CD4-positive, alpha-beta T cell treated with Interleukin-1 beta for 1 hour (primary cell): ENCODE measurements at regions not wholly inside any gene's neighbourhood (a gene's known extent, or its start where the extent isn't known, plus 50 kb on each side); places are given as distances from the start of the nearest gene placed in this dataset.

ENCODE experiments used
- DNase-seq, 2 donors: peaks; one replicate each; pipeline ENCODE4 v3.0.0-alpha.2; 2020 to 2022

DNA sequence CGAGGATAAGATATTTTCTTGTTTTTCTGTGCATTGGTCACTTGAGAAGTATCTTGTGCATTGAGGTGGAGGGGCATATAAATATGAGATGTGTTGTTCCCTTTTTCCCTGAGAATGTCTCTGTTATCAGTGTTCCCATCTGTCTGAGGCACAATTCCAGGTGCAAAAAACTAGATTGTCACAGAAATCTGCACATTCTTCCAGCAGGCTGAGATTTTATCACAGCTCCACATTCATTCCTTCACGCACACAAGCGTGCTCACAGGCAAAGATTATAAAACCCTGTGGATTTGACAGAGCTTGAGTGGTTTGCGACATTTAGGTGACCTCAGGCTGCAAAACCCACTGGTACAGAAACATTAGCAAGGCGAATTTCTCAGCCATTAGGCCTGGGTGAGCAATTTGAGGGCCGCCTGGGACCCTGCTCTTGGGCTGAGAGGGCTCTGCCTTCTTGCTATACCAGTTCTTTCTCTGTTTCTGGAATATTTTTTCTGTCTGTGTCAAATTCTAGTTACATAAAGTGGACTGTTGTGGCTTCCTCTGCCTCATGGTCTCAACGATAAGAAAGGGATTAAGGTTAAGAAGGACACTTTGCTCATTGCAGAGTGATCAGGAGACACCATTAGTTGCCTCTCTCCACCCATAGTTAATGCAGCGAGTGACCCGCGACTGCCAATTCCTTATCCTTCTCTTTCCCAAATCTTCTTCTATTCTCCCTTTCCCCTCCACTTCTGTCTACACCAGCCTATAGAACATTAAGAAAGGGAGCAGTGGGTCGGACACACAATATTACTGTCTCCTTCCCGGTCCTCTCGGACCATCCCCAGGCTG is 86.7 kb upstream of the C1QTNF7 start:
- DNase-seq: no peak

DNA sequence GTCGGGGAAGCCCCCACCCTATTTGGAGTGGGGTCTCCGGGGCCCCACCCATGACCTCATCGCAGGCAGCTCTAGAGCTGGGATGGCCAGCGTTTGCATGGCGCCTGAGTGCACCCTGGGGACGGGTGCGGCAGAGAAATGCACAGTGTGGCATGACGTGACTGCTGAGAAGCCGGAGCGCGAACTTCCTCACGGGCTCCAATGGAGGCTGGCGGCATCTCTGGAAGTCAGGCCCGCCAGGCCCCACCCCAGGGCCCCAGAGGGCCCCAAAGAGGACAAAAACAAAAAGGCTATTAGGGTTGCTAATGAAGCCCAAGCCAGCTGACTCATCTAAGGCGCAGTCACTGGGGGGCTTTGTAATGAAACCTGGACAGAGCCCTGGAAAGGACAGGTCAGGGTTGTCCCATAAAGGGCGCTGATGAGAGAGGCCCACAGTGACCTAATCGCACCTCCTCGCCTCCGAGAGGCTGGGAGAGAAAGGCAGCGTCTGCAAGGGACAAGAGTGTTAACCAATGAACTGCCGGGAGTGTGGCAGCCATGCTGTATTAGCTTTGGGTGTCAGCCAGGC is 86.0 kb upstream of the C1QTNF7 start:
- no peak for DNase-seq

DNA sequence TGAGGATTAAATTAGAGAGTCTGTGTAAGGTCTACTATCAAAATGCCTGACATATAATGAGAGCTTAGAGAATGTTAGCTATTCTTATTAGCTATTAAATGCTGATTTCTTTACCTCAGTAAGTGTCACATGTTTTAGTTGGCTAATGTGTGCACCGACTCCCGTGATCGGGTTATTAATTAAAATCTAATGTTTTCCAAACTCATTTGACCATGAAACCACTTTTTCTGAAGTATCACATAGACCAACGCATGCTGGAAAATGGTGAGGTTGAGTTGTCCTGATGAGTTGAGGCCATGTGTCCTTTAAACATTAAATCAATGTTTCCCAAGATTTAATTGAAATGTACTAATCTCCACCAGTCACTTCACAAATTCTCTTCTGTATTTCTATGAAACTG is 84.8 kb upstream of the C1QTNF7 start:
- DNase-seq: no peak

GRCh38 chr4:15343581-15343980 is 84.3 kb upstream of the C1QTNF7 start:
- DNase-seq: no peak

GRCh38 chr4:15344041-15344440 is 83.8 kb upstream of the C1QTNF7 start:
- DNase-seq: no peak

GRCh38 chr4:15345134-15345533 is 82.7 kb upstream of the C1QTNF7 start:
- no peak for DNase-seq

GRCh38 chr4:15348236-15348635 is 79.6 kb upstream of the C1QTNF7 start:
- no peak for DNase-seq

GRCh38 chr4:15348695-15349094 is 79.1 kb upstream of the C1QTNF7 start:
- DNase-seq: no peak

GRCh38 chr4:15349531-15349935 is 78.3 kb upstream of the C1QTNF7 start:
- no peak for DNase-seq

GRCh38 chr4:15349965-15350364 is 77.9 kb upstream of the C1QTNF7 start:
- DNase-seq: no peak

DNA sequence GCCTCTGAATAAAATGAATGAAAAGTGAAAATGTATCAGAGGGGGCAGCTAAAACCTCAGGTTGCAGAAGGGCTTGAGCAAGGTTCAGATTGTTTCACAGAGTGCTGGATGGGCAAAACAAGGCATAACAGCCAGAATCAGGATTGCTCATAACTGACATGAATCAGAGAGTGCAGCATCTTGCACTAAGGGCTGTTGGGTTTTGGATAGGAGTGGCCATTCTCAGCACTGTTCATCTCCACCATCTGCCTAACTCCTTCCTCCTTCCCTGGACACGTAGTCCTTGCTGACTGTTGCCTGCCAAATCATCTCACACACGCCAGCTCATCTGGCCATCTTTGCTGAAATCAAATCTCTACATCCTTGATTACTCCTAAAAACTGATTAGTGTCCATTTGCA is 75.3 kb upstream of the C1QTNF7 start:
- no peak for DNase-seq

DNA sequence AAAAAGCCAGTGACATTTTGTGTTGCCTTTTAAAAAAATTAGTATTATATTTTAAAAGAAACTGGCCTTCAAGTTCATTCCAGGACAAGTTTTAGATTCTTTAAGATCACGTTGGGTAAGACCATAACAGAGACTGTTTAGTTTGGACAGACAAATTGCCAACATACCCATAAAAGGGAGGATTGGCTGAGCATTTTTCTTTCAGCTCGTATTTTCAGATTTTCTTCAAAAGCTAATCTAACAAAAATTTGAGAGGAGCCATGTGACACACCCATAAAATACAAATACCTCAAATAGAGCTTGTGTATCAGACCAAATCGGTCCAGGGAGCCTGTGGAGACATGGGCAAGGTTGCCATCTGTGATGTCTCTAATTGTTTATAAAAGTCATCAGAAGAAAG is 74.6 kb upstream of the C1QTNF7 start:
- no peak for DNase-seq

DNA sequence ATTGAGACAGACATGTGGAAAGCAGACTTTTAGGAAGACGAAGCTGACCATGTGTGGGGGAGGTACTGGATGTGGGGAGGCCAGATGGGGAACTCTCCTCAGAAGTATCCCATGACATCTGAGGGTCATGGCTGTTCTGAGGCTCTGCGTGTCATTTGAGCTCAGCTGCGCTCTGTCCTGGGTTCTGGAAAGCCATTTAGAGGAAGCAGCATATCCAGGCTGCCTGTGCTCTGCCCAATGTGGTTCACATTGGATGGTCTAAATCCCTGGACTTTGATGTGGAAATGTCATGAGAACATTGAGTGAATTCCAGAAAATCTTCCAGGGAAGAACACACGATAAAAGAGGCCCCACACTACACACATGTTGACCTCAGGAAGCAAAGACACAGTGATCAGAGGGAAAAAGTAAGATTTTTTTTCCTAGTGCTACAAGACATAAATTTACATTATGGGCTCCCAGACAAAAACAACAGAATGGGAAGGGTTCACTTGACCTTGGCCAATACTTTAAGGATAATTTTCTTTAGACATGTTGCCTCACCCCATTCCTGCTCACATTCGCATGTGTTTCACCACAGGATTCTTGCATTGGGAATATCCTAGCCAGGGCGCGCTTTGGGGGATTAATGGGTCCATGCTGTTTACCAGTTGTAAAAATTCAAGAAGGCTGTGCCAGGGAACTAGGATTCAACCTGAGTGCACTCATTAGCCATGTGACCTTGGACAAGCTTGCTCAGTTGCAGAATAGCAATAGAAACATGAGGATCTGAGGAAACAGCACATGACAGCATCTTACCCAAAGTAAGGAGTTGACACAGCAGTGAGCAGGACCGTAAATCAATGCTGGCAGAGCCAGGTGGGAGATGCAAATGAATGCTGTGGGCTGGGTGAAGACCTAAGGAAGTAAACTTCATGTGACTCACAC is 73.2 kb upstream of the C1QTNF7 start:
- no peak for DNase-seq

DNA sequence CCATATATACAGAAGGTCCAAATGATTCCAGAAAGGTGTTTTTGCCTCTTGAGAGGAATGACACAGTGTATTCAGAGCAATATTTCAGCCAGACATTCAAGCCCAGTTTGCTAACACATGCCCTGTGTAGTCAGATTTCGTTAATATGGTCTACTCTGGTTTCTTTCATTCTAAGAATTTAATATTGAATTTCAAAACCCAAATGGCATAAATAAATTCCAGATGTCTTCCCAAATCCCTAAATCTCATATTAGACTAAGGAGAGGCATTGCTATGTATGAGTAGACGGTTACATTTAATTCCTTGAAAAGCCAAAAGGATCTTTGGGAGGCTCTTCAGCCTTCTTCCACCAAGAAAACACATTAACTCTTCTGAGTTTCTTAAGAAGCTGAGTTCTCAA is 66.3 kb upstream of the C1QTNF7 start:
- no peak for DNase-seq

- DNase-seq: no peak
These were observed 65.3 kb upstream of the C1QTNF7 start for GRCh38 chr4:15362541-15362940.

- DNase-seq: no peak
These were observed 63.6 kb upstream of the C1QTNF7 start for GRCh38 chr4:15364183-15364582.

GRCh38 chr4:15365641-15366040 is 62.2 kb upstream of the C1QTNF7 start:
- DNase-seq: no peak

DNA sequence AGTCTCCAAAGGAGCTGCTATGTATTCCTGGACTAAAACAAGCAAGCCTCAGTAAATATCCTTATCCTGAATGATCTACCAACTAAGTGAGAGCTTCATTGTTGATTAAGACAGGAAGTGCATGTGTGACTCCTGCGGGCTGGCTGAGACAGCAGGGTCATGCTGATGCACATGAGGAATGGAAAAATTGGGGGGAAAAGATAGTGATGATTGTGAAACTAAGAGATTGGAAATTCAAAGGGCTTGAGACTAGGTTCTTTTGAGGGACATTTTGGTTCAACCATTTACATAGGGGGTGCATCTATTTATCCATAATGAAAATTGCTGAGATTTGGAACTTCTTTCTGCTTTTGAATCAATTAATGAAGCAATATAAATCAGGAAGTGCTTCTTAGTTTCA is 61.1 kb upstream of the C1QTNF7 start:
- DNase-seq: no peak

DNA sequence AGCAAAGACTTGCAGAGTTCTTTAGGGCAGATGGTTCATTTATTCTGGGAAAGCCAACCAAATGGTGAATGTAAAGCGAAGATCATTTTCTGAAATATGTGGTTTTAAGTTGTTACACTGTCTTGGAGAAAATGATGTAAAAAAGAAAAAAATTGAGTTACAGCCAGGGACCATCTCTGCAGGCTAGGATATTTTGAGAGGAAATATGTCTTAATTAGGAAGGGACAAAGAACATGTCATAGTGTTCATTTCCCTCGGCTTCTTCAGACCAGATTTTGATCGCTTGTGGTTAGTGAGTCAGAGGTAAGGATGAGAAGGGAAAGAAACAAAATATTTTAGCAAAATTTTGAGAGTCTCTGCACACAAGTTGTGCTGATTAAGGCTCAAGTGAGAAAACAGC is 59.0 kb upstream of the C1QTNF7 start:
- DNase-seq: no peak

DNA sequence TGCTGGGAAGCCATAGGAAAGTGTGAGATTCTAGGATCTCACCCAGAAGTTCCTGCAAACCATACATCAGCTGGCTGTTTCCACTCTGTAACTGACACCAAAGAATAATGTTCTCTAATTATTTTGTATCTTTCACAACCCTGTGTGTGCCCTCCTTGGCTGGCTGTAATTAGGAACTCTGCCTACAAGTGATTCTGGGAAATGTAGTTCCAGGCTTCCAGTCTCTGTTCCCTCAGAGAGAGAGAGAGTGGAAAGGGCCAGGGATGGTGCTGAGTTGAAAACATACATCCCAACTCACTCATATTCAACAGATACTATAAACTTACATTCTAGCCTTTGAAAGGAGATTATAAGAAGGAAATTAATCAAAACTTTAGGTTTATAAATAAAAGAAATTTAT is 57.5 kb upstream of the C1QTNF7 start:
- DNase-seq: no peak

GRCh38 chr4:15373363-15373762 is 54.5 kb upstream of the C1QTNF7 start:
- no peak for DNase-seq

GRCh38 chr4:15374656-15375055 is 53.2 kb upstream of the C1QTNF7 start:
- no peak for DNase-seq

DNA sequence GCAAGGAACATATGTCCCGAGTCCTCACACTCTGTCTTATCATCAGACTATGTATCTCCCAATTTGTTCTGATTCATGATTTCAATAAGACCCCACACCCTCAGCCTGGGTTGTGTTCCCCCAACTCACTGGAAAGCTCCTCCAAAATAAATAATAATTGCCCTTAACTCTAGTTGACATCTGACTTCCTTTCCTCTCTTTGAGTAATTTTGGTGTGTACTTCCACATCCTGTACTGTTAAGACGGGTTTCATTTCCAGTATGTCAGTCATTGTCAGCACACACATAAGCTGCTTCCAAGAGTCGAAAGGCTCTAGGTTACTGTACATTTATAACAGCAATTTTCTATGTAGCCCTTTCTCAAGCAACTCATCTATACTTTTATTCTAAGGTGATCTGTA is 52.2 kb upstream of the C1QTNF7 start:
- no peak for DNase-seq

- DNase-seq: no peak
These were observed 51.7 kb upstream of the C1QTNF7 start for GRCh38 chr4:15376145-15376544.
